H1 (cell line): ENCODE measurements at regions not wholly inside any gene's neighbourhood (a gene's known extent, or its start where the extent isn't known, plus 50 kb on each side); places are given as distances from the start of the nearest gene placed in this dataset.

Experiments used
- CTCF ChIA-PET: fragments of 300-600 bp; sonication (Branson Sonifier 250); formaldehyde crosslinking; loops from one replicate; lab custom pipeline; 2021; ENCODE audit not compliant: partially characterized antibody; lab: Charles Lee
- POLR2A ChIA-PET: fragments of 300-600 bp; sonication (Branson Sonifier 250); formaldehyde crosslinking; loops from one replicate; lab custom pipeline; 2021; ENCODE audit warnings: inconsistent platforms; ENCODE audit not compliant: partially characterized antibody; lab: Charles Lee
- DNase-seq, 2 experiments: peaks; one replicate each; pipeline versions ENCODE4 v3.0.0 to v3.0.0-alpha.2; 2010 to 2022; ENCODE audit warnings: low spot score in 2 of 2, low read depth in 1 of 2, mixed read lengths in 1 of 2
- FAIRE-seq: peaks from 2 replicates; lab custom pipeline; 2011; peaks lifted over from hg19 to GRCh38; lab: Jason Lieb, UNC
- H2AFZ ChIP-seq: 2 replicates; pipeline ENCODE4 v1.8.1; 2012; ENCODE audit warnings: low read length, inconsistent platforms
- H2AK5ac ChIP-seq: 2 replicates; pipeline ENCODE4 v1.6.1; 2013; ENCODE audit warnings: low read depth, low read length
- H2BK120ac ChIP-seq: replicated peaks from 2 replicates; pipeline ENCODE3; 2013; ENCODE audit warnings: low read depth, low read length, inconsistent platforms
- H2BK12ac ChIP-seq: 2 replicates; pipeline ENCODE4 v1.6.1; 2013; ENCODE audit warnings: low read depth, low read length
- H2BK15ac ChIP-seq: 2 replicates; pipeline ENCODE4 v1.6.1; 2013; ENCODE audit warnings: low read length
- H2BK20ac ChIP-seq: 2 replicates; pipeline ENCODE4 v1.6.1; 2013; ENCODE audit warnings: low read length
- H2BK5ac ChIP-seq: 2 replicates; pipeline ENCODE4 v1.6.1; 2013; ENCODE audit warnings: low read depth, low read length
- H3K14ac ChIP-seq: 2 replicates; pipeline ENCODE4 v1.6.1; 2013; ENCODE audit warnings: inconsistent platforms; ENCODE audit not compliant: insufficient read length
- H3K18ac ChIP-seq: 2 replicates; pipeline ENCODE4 v1.6.1; 2013; ENCODE audit warnings: low read length; ENCODE audit errors: extremely low read depth
- H3K23ac ChIP-seq: 2 replicates; pipeline ENCODE4 v1.6.1; 2013; ENCODE audit warnings: inconsistent platforms; ENCODE audit not compliant: insufficient read length
- H3K23me2 ChIP-seq: 2 replicates; pipeline ENCODE4 v1.6.1; 2013; ENCODE audit warnings: low read depth, low read length
- H3K27ac ChIP-seq: 2 replicates; pipeline ENCODE4 v1.6.1; 2011; ENCODE audit warnings: low read depth, low read length, inconsistent platforms
- H3K27me3 ChIP-seq, 4 experiments: replicated peaks in 1 of 4; 1 replicate in 1 of 4; 2 replicates in 3 of 4; pipeline versions ENCODE4 v1.6.1 to v1.8.1; 2011 to 2013; ENCODE audit warnings: low read length in 3 of 4, mild to moderate bottlenecking in 3 of 4, inconsistent platforms in 2 of 4, mixed read lengths in 2 of 4, moderate library complexity in 1 of 4; ENCODE audit not compliant: control insufficient read depth in 3 of 4, insufficient read depth in 3 of 4; ENCODE audit errors: extremely low read depth in 1 of 4
- H3K36me3 ChIP-seq, 4 experiments: 2 replicates each; pipeline versions ENCODE4 v1.6.1 to v1.8.1; 2011 to 2013; ENCODE audit warnings: mild to moderate bottlenecking in 4 of 4, low read length in 3 of 4, moderate library complexity in 2 of 4, control low read depth in 1 of 4, inconsistent platforms in 1 of 4; ENCODE audit not compliant: insufficient read depth in 4 of 4, control insufficient read depth in 2 of 4
- H3K4ac ChIP-seq: replicated peaks from 2 replicates; pipeline ENCODE3; 2013; ENCODE audit warnings: low read length, low read depth, mixed read lengths, inconsistent platforms; ENCODE audit not compliant: insufficient read length
- H3K4me1 ChIP-seq, 4 experiments: replicated peaks in 1 of 4; 1 replicate in 1 of 4; 2 replicates in 3 of 4; pipeline versions ENCODE4 v1.6.1 to v1.8.1; 2011 to 2013; ENCODE audit warnings: low read length in 3 of 4, inconsistent platforms in 2 of 4, mixed read lengths in 1 of 4; ENCODE audit not compliant: insufficient read depth in 4 of 4, control insufficient read depth in 3 of 4
- H3K4me2 ChIP-seq, 2 experiments: 2 replicates each; pipeline versions ENCODE4 v1.6.1 to v1.8.1; 2011 to 2013; ENCODE audit warnings: low read depth in 2 of 2, low read length in 2 of 2, control low read depth in 1 of 2, inconsistent platforms in 1 of 2, mild to moderate bottlenecking in 1 of 2; ENCODE audit not compliant: insufficient read depth in 1 of 2
- H3K4me3 ChIP-seq, 4 experiments: fragments of 200-600, 300-600 bp in 1 of 4; sonication (generic), shearing (Covaris generic), sonication (Bioruptor Twin) in 1 of 4; 2 replicates each; pipeline versions ENCODE4 v1.5.1 to v1.8.1; 2011 to 2016; ENCODE audit warnings: low read length in 4 of 4, low read depth in 3 of 4, control low read depth in 2 of 4, inconsistent platforms in 2 of 4, mild to moderate bottlenecking in 2 of 4, mixed read lengths in 1 of 4, moderate library complexity in 1 of 4; ENCODE audit not compliant: insufficient read depth in 2 of 4; ENCODE audit errors: extremely low read depth in 1 of 4
- H3K56ac ChIP-seq: replicated peaks from 2 replicates; pipeline ENCODE3; 2013; ENCODE audit warnings: low read depth, mild to moderate bottlenecking, mixed read lengths, low read length, inconsistent platforms; ENCODE audit not compliant: insufficient read length
- H3K79me1 ChIP-seq: 2 replicates; pipeline ENCODE4 v1.6.1; 2013; ENCODE audit warnings: low read depth, low read length, control low read depth
- H3K79me2 ChIP-seq, 2 experiments: 2 replicates each; pipeline versions ENCODE4 v1.6.1 to v1.8.1; 2012 to 2013; ENCODE audit warnings: low read length in 2 of 2, mild to moderate bottlenecking in 2 of 2, inconsistent platforms in 1 of 2; ENCODE audit not compliant: insufficient read depth in 2 of 2, control insufficient read depth in 1 of 2
- H3K9ac ChIP-seq, 4 experiments: replicated peaks in 1 of 4; 1 replicate in 1 of 4; 2 replicates in 3 of 4; pipeline versions ENCODE4 v1.6.1 to v1.8.1; 2011 to 2013; ENCODE audit warnings: low read depth in 3 of 4, low read length in 3 of 4, control low read depth in 2 of 4, mild to moderate bottlenecking in 2 of 4, moderate library complexity in 2 of 4, inconsistent platforms in 1 of 4; ENCODE audit errors: extremely low read depth in 1 of 4
- H3K9me3 ChIP-seq, 2 experiments: 2 replicates each; pipeline versions ENCODE4 v1.6.1 to v1.8.1; 2012 to 2013; ENCODE audit warnings: mild to moderate bottlenecking in 2 of 2, moderate library complexity in 2 of 2, control low read depth in 1 of 2, inconsistent platforms in 1 of 2, low read depth in 1 of 2, low read length in 1 of 2, mixed read lengths in 1 of 2; ENCODE audit not compliant: insufficient read depth in 2 of 2
- H4K20me1 ChIP-seq, 2 experiments: replicated peaks in 1 of 2; 2 replicates each; pipeline versions ENCODE3 to v1.8.1; 2011 to 2013; ENCODE audit warnings: inconsistent platforms in 2 of 2, low read length in 2 of 2, mild to moderate bottlenecking in 1 of 2; ENCODE audit not compliant: insufficient read depth in 2 of 2, control insufficient read depth in 1 of 2
- H4K5ac ChIP-seq: 2 replicates; pipeline ENCODE4 v1.6.1; 2013; ENCODE audit warnings: low read length, low read depth, mixed read lengths, inconsistent platforms; ENCODE audit not compliant: insufficient read length
- H4K8ac ChIP-seq: 2 replicates; pipeline ENCODE4 v1.8.0; 2013; ENCODE audit warnings: mild to moderate bottlenecking, moderate library complexity, low read length, inconsistent platforms; ENCODE audit not compliant: insufficient read depth; ENCODE audit errors: extremely low read depth
- H4K91ac ChIP-seq: replicated peaks from 2 replicates; pipeline ENCODE3; 2013; ENCODE audit warnings: low read length, mixed read lengths, inconsistent platforms; ENCODE audit not compliant: insufficient read length
- ATF3 ChIP-seq: IDR thresholded peaks from 2 replicates; pipeline ENCODE4 v1.6.1; 2011; ENCODE audit warnings: low read depth, mild to moderate bottlenecking, low read length; ENCODE audit not compliant: insufficient read depth
- BCL11A ChIP-seq, 2 experiments: IDR thresholded peaks; one replicate each; pipeline ENCODE4 v1.6.1; 2011; ENCODE audit warnings: low read depth in 2 of 2, low read length in 2 of 2, mild to moderate bottlenecking in 2 of 2
- CBX8 ChIP-seq: fragments of 300-800, 300-1000 bp; sonication (generic); IDR thresholded peaks from 2 replicates; pipeline ENCODE4 v1.7.1; 2016; ENCODE audit warnings: low read depth, low read length, borderline replicate concordance
- HDAC6 ChIP-seq: IDR thresholded peaks from one replicate; pipeline ENCODE4 v1.7.1; 2012; ENCODE audit warnings: low read depth, mild to moderate bottlenecking, inconsistent platforms, low read length, moderate library complexity
- KDM4A ChIP-seq: IDR thresholded peaks from one replicate; pipeline ENCODE4 v1.7.1; 2012; ENCODE audit warnings: low read depth, mild to moderate bottlenecking, moderate library complexity, low read length, inconsistent platforms; ENCODE audit not compliant: severe bottlenecking
- POLR2A ChIP-seq, 2 experiments: IDR thresholded peaks; 1 replicate in 1 of 2; 2 replicates in 1 of 2; pipeline ENCODE4 v1.6.1; 2011; ENCODE audit warnings: low read depth in 2 of 2, low read length in 2 of 2, mild to moderate bottlenecking in 2 of 2; ENCODE audit errors: control extremely low read depth in 1 of 2
- POLR2AphosphoS5 ChIP-seq: IDR thresholded peaks from 2 replicates; pipeline ENCODE4 v1.6.1; 2011; ENCODE audit warnings: low read depth, low read length
- POU5F1 ChIP-seq: IDR thresholded peaks from 2 replicates; pipeline ENCODE4 v1.6.1; 2011; ENCODE audit warnings: low read depth, mild to moderate bottlenecking, low read length, moderate library complexity
- SAP30 ChIP-seq: fragments of 300-600 bp; sonication (generic); IDR thresholded peaks from 2 replicates; pipeline ENCODE4 v1.7.1; 2012; ENCODE audit warnings: low read length, moderate library complexity, mild to moderate bottlenecking, inconsistent platforms; ENCODE audit not compliant: insufficient read depth, insufficient replicate concordance
- SIX5 ChIP-seq: IDR thresholded peaks from 2 replicates; pipeline ENCODE4 v1.6.1; 2011; ENCODE audit warnings: mild to moderate bottlenecking, low read depth, low read length
- TAF1 ChIP-seq: IDR thresholded peaks from 2 replicates; pipeline ENCODE4 v1.6.1; 2011; ENCODE audit warnings: mild to moderate bottlenecking, low read depth, low read length
- TEAD4 ChIP-seq: IDR thresholded peaks from 2 replicates; pipeline ENCODE4 v1.6.1; 2012; ENCODE audit warnings: low read depth, low read length, inconsistent platforms, mixed read lengths
- USF2 ChIP-seq: IDR thresholded peaks from 2 replicates; pipeline ENCODE4 v1.6.1; 2011; ENCODE audit warnings: low read length, improper control_type of control experiment
- WGBS, 2 experiments: shearing (Covaris generic) in 1 of 2; methylation state at CpG; one replicate each; pipeline versions ENCODE4 v1.1.6 to v1.1.7; 2013 to 2015; ENCODE audit warnings: low lambda C conversion rate in 2 of 2, mixed read lengths in 2 of 2, inconsistent platforms in 1 of 2, low coverage in 1 of 2, missing lambda C conversion rate in 1 of 2; ENCODE audit not compliant: insufficient replicate concordance in 2 of 2, insufficient coverage in 1 of 2, insufficient read length in 1 of 2; ENCODE audit errors: extremely low coverage in 1 of 2, missing lambda C conversion rate in 1 of 2; 5-methylcytosine and 5-hydroxymethylcytosine counted together
- TF ChIP-seq, protein P1 (sequence below): IDR thresholded peaks from 2 replicates; pipeline ENCODE4 v1.6.1; 2012; ENCODE audit warnings: inconsistent platforms

DNA sequence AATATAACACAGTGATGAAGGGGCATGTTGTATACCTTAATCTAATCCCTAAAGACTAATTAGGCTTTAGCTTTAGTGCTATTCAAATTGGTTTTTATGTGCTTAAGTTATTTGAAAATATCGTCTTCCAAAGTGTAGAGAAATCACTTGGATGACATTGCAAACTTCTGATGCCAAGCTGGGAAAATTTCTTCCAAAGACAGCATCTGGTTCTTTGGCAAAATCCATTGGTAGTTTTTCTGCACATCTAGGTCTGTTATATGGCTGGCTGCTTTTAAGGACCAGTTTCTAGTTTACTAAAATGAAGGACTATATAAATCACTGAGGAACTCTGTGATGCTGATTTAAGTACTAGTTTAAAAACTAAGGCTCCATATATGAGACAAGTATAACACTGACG, 2362.3 kb downstream of the PCDH9 start:
- Histone ChIP-seq H4K91ac (no peak overlapping the region), H3K23ac (no peak overlapping the region), H3K79me1 (no peaks in the 10 kb centered on the region), H2BK20ac (no peak overlapping the region), H4K20me1 (no peaks in the 10 kb centered on the region), H3K56ac (no peak overlapping the region), H3K18ac (no peak overlapping the region), H2AFZ (0 out of 2 replicates have a peak overlapping the region, but pooled peaks have one; percentile 85), H3K4me2 (no peak overlapping the region), H3K36me3 (no peaks in the 10 kb centered on the region), H3K4me3 (no peak overlapping the region), H3K14ac (no peak overlapping the region), H3K4me1 (no peaks in the 10 kb centered on the region), H2BK5ac (no peak overlapping the region), H2BK12ac (no peak overlapping the region), H3K27me3 (no peaks in the 10 kb centered on the region), H3K27ac (no peak overlapping the region), H2AK5ac (no peak overlapping the region), H3K9me3 (0 out of 4 replicates have a peak, but pooled peaks cover 0 to 2% of the 10 kb centered on the region in 2 experiments), H2BK120ac (no peak overlapping the region), H3K4ac (no peak overlapping the region), H4K8ac (no peak overlapping the region), H3K79me2 (no peaks in the 10 kb centered on the region), H3K9ac (no peak overlapping the region), H4K5ac (no peak overlapping the region), H2BK15ac (no peak overlapping the region), H3K23me2 (no peaks in the 10 kb centered on the region)
- ChIA-PET POLR2A (no interaction called here), CTCF (no interaction called here)
- no peak for FAIRE-seq
- WGBS, 2 experiments = 93% methylated on average over 2 of the region's 2 CpGs; no CpG with 5 or more reads in 1 of the 2 experiments
- DNase-seq = no peak
- no peak for TF ChIP-seq HDAC6
- TF ChIP-seq KDM4A = no peak
- TF ChIP-seq, protein P1, sequence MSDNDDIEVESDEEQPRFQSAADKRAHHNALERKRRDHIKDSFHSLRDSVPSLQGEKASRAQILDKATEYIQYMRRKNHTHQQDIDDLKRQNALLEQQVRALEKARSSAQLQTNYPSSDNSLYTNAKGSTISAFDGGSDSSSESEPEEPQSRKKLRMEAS = no peak
- TF ChIP-seq TEAD4 = no peak
- TF ChIP-seq SIX5 = no peak
- no peak for TF ChIP-seq USF2
- no peak for TF ChIP-seq SAP30
- no peak for TF ChIP-seq BCL11A (IDR thresholded peaks at IDR 0.05; ENCODE audit: low read depth in 2 of 2, low read length in 2 of 2)
- TF ChIP-seq CBX8 = no peak
- TF ChIP-seq POLR2A (IDR thresholded peaks at IDR 0.05; ENCODE audit: control extremely low read depth in 1 of 2, low read depth in 2 of 2, low read length in 2 of 2) = no peak
- no peak for TF ChIP-seq ATF3
- no peak for TF ChIP-seq POU5F1
- TF ChIP-seq TAF1 = no peak
- TF ChIP-seq POLR2AphosphoS5 = no peak
